OCI-LY3 (cell line): ENCODE measurements at regions not wholly inside any gene's neighbourhood (a gene's known extent, or its start where the extent isn't known, plus 50 kb on each side); places are given as distances from the start of the nearest gene placed in this dataset.

Experiments
- H2AFZ ChIP-seq: fragments of 200-600, 300-600 bp; shearing (Covaris generic); 2 replicates; pipeline ENCODE4 v1.6.0; 2014; ENCODE audit warnings: antibody characterized with exemption, low read depth, low read length
- H3K27ac ChIP-seq: fragments of 200-600, 300-600 bp; sonication (generic); 2 replicates; pipeline ENCODE4 v1.5.1; 2014; ENCODE audit warnings: mild to moderate bottlenecking, low read length, moderate library complexity, mixed read lengths
- H3K27me3 ChIP-seq: fragments of 200-600, 300-600 bp; sonication (generic); 2 replicates; pipeline ENCODE4 v1.6.1; 2014; ENCODE audit warnings: low read depth, low read length, mixed read lengths
- H3K36me3 ChIP-seq: fragments of 200-600, 300-600 bp; sonication (generic); replicated peaks from 2 replicates; pipeline ENCODE3; 2014; ENCODE audit warnings: low read depth, low read length, mixed read lengths
- H3K4me1 ChIP-seq: fragments of 300-600, 200-600 bp; sonication (generic); 2 replicates; pipeline ENCODE4 v1.6.1; 2014; ENCODE audit warnings: low read length, mixed read lengths
- H3K4me2 ChIP-seq: fragments of 200-600, 300-600 bp; sonication (generic); 2 replicates; pipeline ENCODE4 v1.6.1; 2014; ENCODE audit warnings: low read length, mixed read lengths
- H3K4me3 ChIP-seq: fragments of 300-600, 200-600 bp; sonication (generic); 2 replicates; pipeline ENCODE4 v1.5.1; 2014; ENCODE audit warnings: antibody characterized with exemption, mild to moderate bottlenecking, low read length, moderate library complexity
- H3K79me2 ChIP-seq: fragments of 300-600, 200-600 bp; shearing (Covaris generic); 2 replicates; pipeline ENCODE4 v1.6.1; 2014; ENCODE audit warnings: mild to moderate bottlenecking, low read length, mixed read lengths
- H3K9ac ChIP-seq: fragments of 300-600, 200-600 bp; shearing (Covaris generic); 2 replicates; pipeline ENCODE4 v1.6.0; 2014; ENCODE audit warnings: mild to moderate bottlenecking, low read length, moderate library complexity
- H3K9me3 ChIP-seq: fragments of 200-600, 300-600 bp; shearing (Covaris generic); 2 replicates; pipeline ENCODE4 v1.6.1; 2014; ENCODE audit warnings: low read length, mixed read lengths; ENCODE audit not compliant: insufficient read depth
- H4K20me1 ChIP-seq: fragments of 200-600, 300-600 bp; sonication (generic); 2 replicates; pipeline ENCODE4 v1.6.1; 2016; ENCODE audit warnings: low read length, mixed read lengths; ENCODE audit not compliant: insufficient read depth
- EZH2phosphoT487 ChIP-seq: fragments of 200-600 bp; shearing (Covaris generic); IDR thresholded peaks from 2 replicates; pipeline ENCODE4 v1.6.1; 2018; ENCODE audit warnings: antibody characterized with exemption, mixed run types, low read depth
- TF ChIP-seq, protein P1 (sequence below): fragments of 200-600, 300-600 bp; sonication (generic); IDR thresholded peaks from 2 replicates; pipeline ENCODE4 v1.5.1; 2014; ENCODE audit warnings: antibody characterized with exemption, low read length, low read depth

DNA sequence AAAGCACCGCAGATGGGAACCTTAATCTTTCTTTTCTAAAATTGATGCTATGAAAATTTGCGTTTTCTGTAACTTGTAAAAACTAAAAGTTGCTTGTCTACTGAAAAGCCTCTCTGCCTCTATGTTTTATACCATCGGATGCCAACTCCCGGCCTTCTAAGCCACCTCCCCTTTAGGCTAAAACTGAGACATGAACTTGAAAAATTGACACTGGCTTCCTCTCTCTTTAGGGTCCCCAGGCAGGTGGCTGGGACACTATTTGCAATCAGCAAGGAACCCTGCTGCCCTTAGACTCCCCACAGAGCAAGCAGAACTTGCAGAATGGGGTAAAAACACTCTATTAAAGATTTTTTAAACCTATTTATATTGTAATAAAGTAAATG, 151.1 kb upstream of the CAMK1G start:
- Histone ChIP-seq H3K4me1 (no peaks in the 10 kb centered on the region), H3K27ac (no peak overlapping the region), H3K4me3 (no peak overlapping the region)

DNA sequence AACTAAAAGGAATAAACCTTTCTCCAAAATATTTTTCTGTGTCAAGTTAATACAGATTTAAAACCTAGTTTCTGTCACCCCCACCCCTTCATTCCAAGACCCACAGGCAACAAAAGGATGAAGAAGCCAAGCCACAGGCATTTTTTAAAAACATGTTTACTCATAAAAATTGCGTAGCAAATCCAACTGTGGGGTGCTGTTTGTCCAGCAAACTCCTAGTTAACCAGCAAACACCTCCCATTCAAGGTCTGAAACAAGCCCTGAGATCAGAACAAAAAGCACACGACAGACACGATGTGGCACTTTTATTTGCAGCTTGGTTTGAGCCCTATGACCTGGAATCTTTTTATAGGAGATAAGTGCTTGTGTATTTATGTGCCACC, 149.9 kb upstream of the CAMK1G start:
- no peak overlapping the region for H3K4me3 ChIP-seq
- H4K20me1 ChIP-seq = no peaks in the 10 kb centered on the region
- H3K4me2 ChIP-seq = no peak overlapping the region
- H3K9ac ChIP-seq = no peak overlapping the region
- H3K27ac ChIP-seq = no peak overlapping the region
- no peaks in the 10 kb centered on the region for H3K36me3 ChIP-seq
- no peak for TF ChIP-seq EZH2phosphoT487
- TF ChIP-seq, protein P1, sequence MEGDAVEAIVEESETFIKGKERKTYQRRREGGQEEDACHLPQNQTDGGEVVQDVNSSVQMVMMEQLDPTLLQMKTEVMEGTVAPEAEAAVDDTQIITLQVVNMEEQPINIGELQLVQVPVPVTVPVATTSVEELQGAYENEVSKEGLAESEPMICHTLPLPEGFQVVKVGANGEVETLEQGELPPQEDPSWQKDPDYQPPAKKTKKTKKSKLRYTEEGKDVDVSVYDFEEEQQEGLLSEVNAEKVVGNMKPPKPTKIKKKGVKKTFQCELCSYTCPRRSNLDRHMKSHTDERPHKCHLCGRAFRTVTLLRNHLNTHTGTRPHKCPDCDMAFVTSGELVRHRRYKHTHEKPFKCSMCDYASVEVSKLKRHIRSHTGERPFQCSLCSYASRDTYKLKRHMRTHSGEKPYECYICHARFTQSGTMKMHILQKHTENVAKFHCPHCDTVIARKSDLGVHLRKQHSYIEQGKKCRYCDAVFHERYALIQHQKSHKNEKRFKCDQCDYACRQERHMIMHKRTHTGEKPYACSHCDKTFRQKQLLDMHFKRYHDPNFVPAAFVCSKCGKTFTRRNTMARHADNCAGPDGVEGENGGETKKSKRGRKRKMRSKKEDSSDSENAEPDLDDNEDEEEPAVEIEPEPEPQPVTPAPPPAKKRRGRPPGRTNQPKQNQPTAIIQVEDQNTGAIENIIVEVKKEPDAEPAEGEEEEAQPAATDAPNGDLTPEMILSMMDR = no peak
- no peaks in the 10 kb centered on the region for H3K79me2 ChIP-seq
- H2AFZ ChIP-seq = no peak overlapping the region
- H3K9me3 ChIP-seq = no peaks in the 10 kb centered on the region
- H3K4me1 ChIP-seq = no peaks in the 10 kb centered on the region
- H3K27me3 ChIP-seq = peaks cover 28% of the 10 kb centered on the region

More for the DNA sequence above, 151.1 kb upstream of the CAMK1G start:
- H3K36me3 ChIP-seq = no peaks in the 10 kb centered on the region
- H3K79me2 ChIP-seq = no peaks in the 10 kb centered on the region
- TF ChIP-seq EZH2phosphoT487 = no peak
- TF ChIP-seq, protein P1 = no peak
- no peak overlapping the region for H3K9ac ChIP-seq
- H3K4me2 ChIP-seq = no peak overlapping the region
- peaks cover 28% of the 10 kb centered on the region for H3K27me3 ChIP-seq
- no peaks in the 10 kb centered on the region for H4K20me1 ChIP-seq
- no peak overlapping the region for H2AFZ ChIP-seq
- H3K9me3 ChIP-seq = no peaks in the 10 kb centered on the region

DNA sequence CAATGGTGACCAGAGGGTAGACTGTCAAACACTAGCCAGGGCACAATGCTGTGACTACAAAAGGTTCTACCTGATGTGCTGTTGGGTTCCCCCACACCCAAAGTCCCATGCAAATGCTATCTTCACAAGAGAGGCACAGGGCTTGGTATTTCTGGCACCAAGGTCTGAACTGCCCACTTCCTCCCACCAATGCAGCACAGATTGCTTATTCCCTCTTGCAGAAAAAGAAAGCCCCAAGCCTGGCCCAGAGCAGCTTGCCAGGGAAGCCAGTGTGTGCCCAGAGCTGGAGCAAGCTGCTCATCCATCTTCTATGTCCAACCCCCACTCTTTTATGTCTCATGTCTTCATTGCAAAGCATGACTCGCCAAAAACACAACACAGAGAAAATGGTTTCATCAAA, 149.4 kb upstream of the CAMK1G start:
- H3K9ac ChIP-seq = no peak overlapping the region
- no peaks in the 10 kb centered on the region for H3K79me2 ChIP-seq
- no peak overlapping the region for H3K4me3 ChIP-seq
- no peaks in the 10 kb centered on the region for H3K4me1 ChIP-seq
- no peaks in the 10 kb centered on the region for H3K9me3 ChIP-seq
- H4K20me1 ChIP-seq = no peaks in the 10 kb centered on the region
- peaks cover 28% of the 10 kb centered on the region for H3K27me3 ChIP-seq
- TF ChIP-seq EZH2phosphoT487 = no peak
- TF ChIP-seq, protein P1 = no peak
- no peak overlapping the region for H3K27ac ChIP-seq
- no peak overlapping the region for H3K4me2 ChIP-seq
- H2AFZ ChIP-seq = no peak overlapping the region
- no peaks in the 10 kb centered on the region for H3K36me3 ChIP-seq

DNA sequence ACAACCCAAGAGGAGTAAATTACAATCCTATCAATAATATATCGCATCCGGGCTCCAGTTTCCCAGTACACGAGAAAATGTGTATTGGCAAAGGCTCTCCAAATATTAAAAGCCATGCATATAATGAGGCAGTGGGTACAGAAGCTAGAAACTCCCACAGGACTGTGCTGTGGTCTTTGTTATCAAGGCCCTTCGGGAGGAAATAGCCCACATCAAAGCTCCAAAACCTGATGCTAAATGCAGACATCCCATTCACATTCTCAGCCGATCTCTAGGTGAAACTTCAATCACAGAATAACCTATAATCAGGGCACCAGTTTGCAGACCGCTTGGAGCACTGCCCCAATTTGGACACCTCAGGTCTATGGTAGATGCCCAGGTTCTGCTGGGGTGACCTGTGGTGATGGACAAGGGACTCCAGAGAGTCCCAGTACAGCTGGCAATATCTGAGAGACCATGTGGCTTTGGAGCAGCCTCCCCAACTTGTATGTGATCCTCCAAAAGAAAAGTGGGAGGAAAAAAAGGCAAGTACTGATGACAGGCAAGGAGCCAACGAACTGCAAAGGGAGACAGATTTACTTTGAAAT, 148.8 kb upstream of the CAMK1G start:
- H3K79me2 ChIP-seq = no peaks in the 10 kb centered on the region
- peaks cover 28% of the 10 kb centered on the region for H3K27me3 ChIP-seq
- H3K27ac ChIP-seq = no peak overlapping the region
- H2AFZ ChIP-seq = no peak overlapping the region
- H3K36me3 ChIP-seq = no peaks in the 10 kb centered on the region
- no peak for TF ChIP-seq EZH2phosphoT487
- TF ChIP-seq, protein P1 = no peak
- no peaks in the 10 kb centered on the region for H3K4me1 ChIP-seq
- H3K9me3 ChIP-seq = no peaks in the 10 kb centered on the region
- no peak overlapping the region for H3K4me2 ChIP-seq
- H4K20me1 ChIP-seq = no peaks in the 10 kb centered on the region
- no peak overlapping the region for H3K4me3 ChIP-seq
- no peak overlapping the region for H3K9ac ChIP-seq
